Stimulated activated memory B cell treated with anti-CD40 and anti-IgM and Interleukin-4, amounts not matched to agents 10 μg/mL and 1 μg/mL and 100 μg/mL, for 72 hours (primary cell): ENCODE measurements at regions not wholly inside any gene's neighbourhood (a gene's known extent, or its start where the extent isn't known, plus 50 kb on each side); places are given as distances from the start of the nearest gene placed in this dataset.
"Not testable (repeated sequence)": the region's sequence is repeated elsewhere in the genome, so short reads cannot be mapped to it uniquely, and the experiment has no call there.

Source experiments
- ATAC-seq: fragments of 150-1000 bp; cut with Tn5 transposase; 2 replicates; pipeline ENCODE4 v1.10.0; 2021
- H3K27ac Mint-ChIP-seq: one replicate; pipeline ENCODE4 v1.8.0; 2022; ENCODE audit warnings: mild to moderate bottlenecking, mixed read lengths
- H3K27me3 Mint-ChIP-seq: one replicate; pipeline ENCODE4 v1.8.0; 2022; ENCODE audit warnings: mixed read lengths
- H3K36me3 Mint-ChIP-seq: one replicate; pipeline ENCODE4 v1.8.0; 2022; ENCODE audit warnings: mixed read lengths
- H3K4me1 Mint-ChIP-seq: one replicate; pipeline ENCODE4 v1.8.0; 2022; ENCODE audit warnings: mixed read lengths
- H3K4me3 Mint-ChIP-seq: one replicate; pipeline ENCODE4 v1.8.0; 2022; ENCODE audit warnings: mild to moderate bottlenecking, moderate library complexity, mixed read lengths
- H3K9me3 Mint-ChIP-seq: one replicate; pipeline ENCODE4 v1.8.0; 2022; ENCODE audit warnings: mixed read lengths

GRCh38 chr12:31162896-31163560 is 89.4 kb downstream of the DDX11 start:
- not testable (repeated sequence) for H3K9me3 Mint-ChIP-seq

DNA sequence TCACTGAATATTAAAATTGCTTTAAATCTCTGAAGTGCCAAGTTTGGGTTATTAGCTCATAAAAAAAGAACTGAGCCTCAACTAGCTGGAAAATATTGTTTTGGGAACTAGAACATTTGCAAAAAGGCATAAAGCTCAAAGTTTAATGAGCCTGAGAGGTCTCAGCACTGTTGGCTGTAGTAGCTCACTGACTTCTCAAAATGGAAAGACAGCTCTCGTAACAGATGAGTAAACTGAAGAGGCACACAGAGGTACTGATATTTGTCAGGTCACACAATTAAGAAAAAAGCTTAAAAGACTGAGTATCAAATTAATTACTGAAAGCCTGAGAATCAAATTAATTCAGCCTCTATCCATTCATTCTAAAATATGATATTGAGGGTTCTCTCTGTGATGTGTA is 100.6 kb downstream of the DDX11 start:
- not testable (repeated sequence) for H3K27me3 Mint-ChIP-seq, H3K4me1 Mint-ChIP-seq, ATAC-seq, H3K36me3 Mint-ChIP-seq, H3K4me3 Mint-ChIP-seq, H3K9me3 Mint-ChIP-seq, H3K27ac Mint-ChIP-seq

More at GRCh38 chr12:31162896-31163560, 89.4 kb downstream of the DDX11 start:
- H3K27ac Mint-ChIP-seq, H3K36me3 Mint-ChIP-seq, H3K4me1 Mint-ChIP-seq, ATAC-seq, H3K27me3 Mint-ChIP-seq, H3K4me3 Mint-ChIP-seq: not testable (repeated sequence)

- H3K4me1 Mint-ChIP-seq, result peaks cover 13% of the 10 kb centered on the region
- H3K9me3 Mint-ChIP-seq, H3K36me3 Mint-ChIP-seq, H3K27ac Mint-ChIP-seq, ATAC-seq, H3K4me3 Mint-ChIP-seq, H3K27me3 Mint-ChIP-seq: not testable (repeated sequence)
These were observed 103.9 kb downstream of the DDX11 start for GRCh38 chr12:31177514-31177913.

GRCh38 chr12:31178875-31179274 is 105.2 kb downstream of the DDX11 start:
- H3K27me3 Mint-ChIP-seq, H3K4me3 Mint-ChIP-seq, ATAC-seq, H3K9me3 Mint-ChIP-seq, H3K36me3 Mint-ChIP-seq, H3K27ac Mint-ChIP-seq: not testable (repeated sequence)
- H3K4me1 Mint-ChIP-seq, result peaks cover 13% of the 10 kb centered on the region

DNA sequence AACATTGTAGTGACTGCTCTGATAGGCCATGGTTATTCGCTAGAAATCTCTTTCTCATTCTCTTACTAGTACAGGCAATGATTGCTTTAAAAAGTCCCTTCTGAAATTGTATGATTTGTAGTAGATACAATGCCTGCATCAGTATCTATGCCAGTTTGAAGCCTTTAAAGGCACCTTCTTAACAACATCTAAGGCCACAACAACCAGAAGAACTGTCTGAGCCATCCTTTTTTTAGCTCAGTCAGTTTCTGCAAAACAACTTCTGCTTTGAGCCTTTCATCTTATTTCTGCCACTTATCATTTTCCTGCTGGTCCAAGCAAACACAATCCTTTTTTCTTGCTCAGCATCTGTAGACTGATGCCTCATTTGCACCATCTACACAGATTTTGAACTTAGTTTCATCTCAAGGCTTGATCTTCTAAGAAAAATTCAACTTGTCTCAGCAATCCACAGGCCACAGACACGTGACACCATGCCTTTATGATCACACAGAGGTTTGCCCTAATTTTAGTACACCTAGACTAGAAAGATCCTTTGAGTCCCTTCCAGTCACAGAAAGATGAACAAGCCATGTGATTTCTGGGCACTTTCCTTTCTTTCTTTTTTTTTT is 106.1 kb downstream of the DDX11 start:
- not testable (repeated sequence) for H3K9me3 Mint-ChIP-seq, H3K4me3 Mint-ChIP-seq, H3K27ac Mint-ChIP-seq, H3K36me3 Mint-ChIP-seq, H3K27me3 Mint-ChIP-seq, ATAC-seq
- peaks cover 13% of the 10 kb centered on the region for H3K4me1 Mint-ChIP-seq

GRCh38 chr12:31182571-31182970 is 108.9 kb downstream of the DDX11 start:
- not testable (repeated sequence) for H3K27ac Mint-ChIP-seq, H3K27me3 Mint-ChIP-seq, H3K9me3 Mint-ChIP-seq, ATAC-seq, H3K36me3 Mint-ChIP-seq, H3K4me3 Mint-ChIP-seq
- peaks cover 13% of the 10 kb centered on the region for H3K4me1 Mint-ChIP-seq

DNA sequence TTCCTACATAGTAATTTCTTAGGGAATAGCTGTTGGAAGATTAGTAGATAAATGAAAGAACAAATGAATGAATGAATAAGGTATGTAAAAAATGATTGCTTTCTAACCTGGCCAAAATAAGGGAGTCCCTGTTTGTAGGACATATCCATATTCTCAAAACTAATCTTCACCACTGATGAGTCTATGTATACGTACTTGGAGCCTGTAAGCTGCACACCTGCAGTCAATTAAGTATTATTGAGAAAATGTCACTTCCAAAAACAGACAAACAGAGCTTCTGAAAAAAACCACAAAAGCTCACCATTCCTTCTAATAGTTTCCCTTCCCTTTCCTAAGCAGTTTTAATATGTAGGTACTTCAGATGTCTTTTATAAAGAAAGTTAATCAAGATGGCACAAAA is 109.4 kb downstream of the DDX11 start:
- not testable (repeated sequence) for H3K9me3 Mint-ChIP-seq, H3K36me3 Mint-ChIP-seq, H3K4me3 Mint-ChIP-seq, ATAC-seq, H3K27ac Mint-ChIP-seq, H3K27me3 Mint-ChIP-seq
- H3K4me1 Mint-ChIP-seq, result peaks cover 13% of the 10 kb centered on the region

DNA sequence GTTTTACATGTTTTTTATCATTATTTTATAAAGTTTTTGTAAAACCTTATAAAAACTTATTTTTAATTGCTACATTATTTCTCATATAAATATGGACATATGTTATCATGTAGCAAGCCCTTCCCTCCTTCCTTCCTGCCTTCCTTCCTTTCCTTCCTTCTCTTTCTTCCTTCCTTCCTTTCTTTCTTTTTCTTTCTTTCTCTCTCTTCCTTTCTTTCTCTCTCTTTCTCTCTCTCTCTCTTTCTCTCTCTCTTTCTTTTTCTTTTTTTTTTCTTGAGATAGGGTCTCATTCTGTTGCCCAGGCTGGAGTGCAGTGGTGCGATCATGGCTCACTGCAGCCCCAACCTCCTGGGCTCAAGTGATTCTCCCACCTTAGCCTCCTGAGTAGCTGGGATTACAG is 110.2 kb downstream of the DDX11 start:
- H3K4me1 Mint-ChIP-seq, result peaks cover 10% of the 10 kb centered on the region
- not testable (repeated sequence) for H3K36me3 Mint-ChIP-seq, H3K4me3 Mint-ChIP-seq, H3K9me3 Mint-ChIP-seq, H3K27ac Mint-ChIP-seq, ATAC-seq, H3K27me3 Mint-ChIP-seq

- H3K9me3 Mint-ChIP-seq, H3K27me3 Mint-ChIP-seq, H3K4me1 Mint-ChIP-seq, ATAC-seq, H3K36me3 Mint-ChIP-seq, H3K4me3 Mint-ChIP-seq, H3K27ac Mint-ChIP-seq: not testable (repeated sequence)
These were observed 111.0 kb downstream of the DDX11 start for GRCh38 chr12:31184667-31185066.

DNA sequence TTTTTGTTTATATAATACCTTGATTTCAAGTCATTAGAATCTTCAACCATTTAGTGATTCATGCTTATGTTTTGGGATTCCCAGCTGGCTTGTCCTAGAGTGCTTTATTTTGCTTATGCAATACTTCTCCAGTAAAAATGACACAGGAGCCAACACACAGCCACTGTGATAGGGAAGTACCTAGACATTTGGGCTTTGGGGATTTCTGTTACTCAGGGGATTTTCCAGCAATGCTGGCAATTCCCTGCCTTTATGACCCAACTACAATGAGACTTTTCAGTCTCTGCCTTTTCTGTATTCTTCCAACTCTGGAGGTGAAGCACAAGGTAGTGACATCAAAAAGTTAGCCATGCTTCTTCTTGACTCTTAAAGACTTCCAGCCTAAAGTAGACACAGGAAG is 119.0 kb downstream of the DDX11 start:
- not testable (repeated sequence) for H3K27me3 Mint-ChIP-seq, H3K4me3 Mint-ChIP-seq, H3K27ac Mint-ChIP-seq, H3K4me1 Mint-ChIP-seq, H3K9me3 Mint-ChIP-seq, ATAC-seq, H3K36me3 Mint-ChIP-seq

GRCh38 chr12:31195620-31196019 is 122.0 kb downstream of the DDX11 start:
- H3K4me1 Mint-ChIP-seq, H3K27me3 Mint-ChIP-seq, H3K36me3 Mint-ChIP-seq, ATAC-seq, H3K9me3 Mint-ChIP-seq, H3K4me3 Mint-ChIP-seq, H3K27ac Mint-ChIP-seq: not testable (repeated sequence)

DNA sequence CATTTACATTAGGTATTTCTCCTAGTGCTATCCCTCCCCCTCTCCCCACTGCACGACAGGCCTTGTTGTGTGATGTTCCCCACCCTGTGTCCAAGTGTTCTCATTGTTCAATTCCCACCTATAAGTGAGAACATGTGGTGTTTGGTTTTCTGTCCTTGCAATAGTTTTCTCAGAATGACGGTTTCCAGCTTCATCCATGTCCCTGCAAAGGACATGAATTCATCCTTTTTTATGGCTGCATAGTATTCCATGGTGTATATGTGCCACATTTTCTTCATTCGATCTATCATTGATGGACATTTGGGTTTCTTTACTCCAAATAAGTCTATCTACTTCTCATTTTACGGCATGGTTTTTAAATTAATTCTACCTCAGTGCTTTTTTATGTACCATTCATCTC is 125.8 kb downstream of the DDX11 start:
- H3K4me1 Mint-ChIP-seq, H3K27ac Mint-ChIP-seq, H3K4me3 Mint-ChIP-seq, H3K9me3 Mint-ChIP-seq, ATAC-seq, H3K36me3 Mint-ChIP-seq: not testable (repeated sequence)
- peaks cover 18% of the 10 kb centered on the region for H3K27me3 Mint-ChIP-seq

GRCh38 chr12:31201382-31201781 is 124.6 kb downstream of the SINHCAF start:
- Mint-ChIP-seq H3K9me3 (no peaks in the 10 kb centered on the region), H3K27me3 (peaks cover 25% of the 10 kb centered on the region), H3K4me3 (no peak overlapping the region), H3K27ac (no peak overlapping the region), H3K36me3 (no peaks in the 10 kb centered on the region), H3K4me1 (peaks cover 9% of the 10 kb centered on the region)
- ATAC-seq, result no peak

GRCh38 chr12:31203261-31203660 is 122.7 kb downstream of the SINHCAF start:
- Mint-ChIP-seq H3K36me3 (no peaks in the 10 kb centered on the region), H3K9me3 (no peaks in the 10 kb centered on the region), H3K4me3 (no peak overlapping the region), H3K27me3 (peaks cover 25% of the 10 kb centered on the region), H3K27ac (no peak overlapping the region), H3K4me1 (peaks cover 9% of the 10 kb centered on the region)
- no peak for ATAC-seq

- Mint-ChIP-seq H3K9me3 (no peaks in the 10 kb centered on the region), H3K36me3 (no peaks in the 10 kb centered on the region), H3K27me3 (peaks cover 25% of the 10 kb centered on the region), H3K4me1 (peaks cover 9% of the 10 kb centered on the region), H3K27ac (peak overlapping the region; percentile 53), H3K4me3 (no peak overlapping the region)
- peak; percentile 85 for ATAC-seq
These were observed 120.9 kb downstream of the SINHCAF start for GRCh38 chr12:31205054-31205453.

- Mint-ChIP-seq H3K36me3 (no peaks in the 10 kb centered on the region), H3K4me3 (no peak overlapping the region), H3K9me3 (no peaks in the 10 kb centered on the region), H3K4me1 (peaks cover 9% of the 10 kb centered on the region), H3K27me3 (peaks cover 25% of the 10 kb centered on the region), H3K27ac (no peak overlapping the region)
- ATAC-seq, result no peak
These were observed 119.8 kb downstream of the SINHCAF start for GRCh38 chr12:31206038-31206670.
